ENCODE measurements at regions not wholly inside any gene's neighbourhood (a gene's known extent, or its start where the extent isn't known, plus 50 kb on each side); places are given as distances from the start of the nearest gene placed in this dataset.

DNA sequence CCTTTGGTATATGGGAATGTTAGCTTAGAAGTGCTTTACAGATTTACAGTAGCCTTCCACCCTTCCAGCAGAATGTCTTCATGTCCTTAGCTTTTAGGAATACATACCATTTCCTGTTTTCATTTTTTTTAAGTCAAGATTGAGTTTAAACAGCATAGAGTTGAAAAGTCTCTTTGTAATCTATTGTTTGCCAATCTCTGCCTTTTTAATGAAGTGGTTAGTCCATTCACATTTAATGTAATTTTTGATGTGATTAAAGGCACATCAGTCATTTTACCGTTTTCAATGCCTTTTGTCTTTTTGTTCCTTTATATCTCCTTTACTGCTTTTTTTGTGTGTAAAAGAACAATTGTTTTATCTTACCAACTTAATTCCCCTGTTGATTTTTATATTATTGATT is 233.4 kb upstream of the SMIM21 start:
- intact Hi-C loops (cut with micrococcal nuclease): no loop called here
- no peak overlapping the region for H3K4me3 Mint-ChIP-seq
- H3K79me2 ChIP-seq (ENCODE audit: insufficient read depth, low read length): no peaks in the 10 kb centered on the region
- H3K27me3 ChIP-seq (ENCODE audit: control insufficient read depth in 2 of 2, insufficient read depth in 2 of 2, low read length in 2 of 2): no peaks in the 10 kb centered on the region
- no peak for DNase-seq
- H3K4me2 ChIP-seq (replicated peaks; ENCODE audit: extremely low read depth, low read length, poor library complexity, severe bottlenecking): no peak overlapping the region
- no peaks in the 10 kb centered on the region for H4K20me1 ChIP-seq (ENCODE audit: insufficient read depth, low read length)
- no peaks in the 10 kb centered on the region for H3K36me3 Mint-ChIP-seq
- no peak overlapping the region for H3K27ac Mint-ChIP-seq
- no peaks in the 10 kb centered on the region for H3K4me1 ChIP-seq (ENCODE audit: control insufficient read depth in 1 of 2, insufficient read depth in 2 of 2, low read length in 2 of 2)
- H3K4me3 ChIP-seq (replicated peaks in 1 of 3; ENCODE audit: low read depth in 2 of 3, low read length in 3 of 3): no peak overlapping the region
- peaks cover 5 to 6% of the 10 kb centered on the region in 2 donors for H3K9me3 ChIP-seq (replicated peaks in 1 of 2; ENCODE audit: control insufficient read depth in 1 of 2, insufficient read depth in 1 of 2, low read length in 2 of 2)
- WGBS (ENCODE audit: insufficient coverage): no CpG with 5 or more reads among the region's 1 CpG
- H3K9me3 Mint-ChIP-seq: peaks cover 4 to 15% (median 6%) of the 10 kb centered on the region in 7 donors
- no peak overlapping the region for H2AFZ ChIP-seq (ENCODE audit: insufficient read depth, low read depth, low read length, poor library complexity, severe bottlenecking)
- peaks cover 5% of the 10 kb centered on the region for H3K4me1 Mint-ChIP-seq
- H3K27ac ChIP-seq (ENCODE audit: low read depth in 1 of 2, low read length in 2 of 2): no peak overlapping the region
- TF ChIP-seq, protein P1, sequence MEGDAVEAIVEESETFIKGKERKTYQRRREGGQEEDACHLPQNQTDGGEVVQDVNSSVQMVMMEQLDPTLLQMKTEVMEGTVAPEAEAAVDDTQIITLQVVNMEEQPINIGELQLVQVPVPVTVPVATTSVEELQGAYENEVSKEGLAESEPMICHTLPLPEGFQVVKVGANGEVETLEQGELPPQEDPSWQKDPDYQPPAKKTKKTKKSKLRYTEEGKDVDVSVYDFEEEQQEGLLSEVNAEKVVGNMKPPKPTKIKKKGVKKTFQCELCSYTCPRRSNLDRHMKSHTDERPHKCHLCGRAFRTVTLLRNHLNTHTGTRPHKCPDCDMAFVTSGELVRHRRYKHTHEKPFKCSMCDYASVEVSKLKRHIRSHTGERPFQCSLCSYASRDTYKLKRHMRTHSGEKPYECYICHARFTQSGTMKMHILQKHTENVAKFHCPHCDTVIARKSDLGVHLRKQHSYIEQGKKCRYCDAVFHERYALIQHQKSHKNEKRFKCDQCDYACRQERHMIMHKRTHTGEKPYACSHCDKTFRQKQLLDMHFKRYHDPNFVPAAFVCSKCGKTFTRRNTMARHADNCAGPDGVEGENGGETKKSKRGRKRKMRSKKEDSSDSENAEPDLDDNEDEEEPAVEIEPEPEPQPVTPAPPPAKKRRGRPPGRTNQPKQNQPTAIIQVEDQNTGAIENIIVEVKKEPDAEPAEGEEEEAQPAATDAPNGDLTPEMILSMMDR (IDR thresholded peaks at IDR 0.05): no peak
- H3K27me3 Mint-ChIP-seq (ENCODE audit: low read depth in 3 of 3): no peaks in the 10 kb centered on the region
- no peaks in the 10 kb centered on the region for H3K36me3 ChIP-seq (replicated peaks in 1 of 2; ENCODE audit: control insufficient read depth in 1 of 2, insufficient read depth in 2 of 2, low read length in 2 of 2)
- H3K9ac ChIP-seq (ENCODE audit: insufficient read depth, low read length, poor library complexity, severe bottlenecking): no peak overlapping the region

DNA sequence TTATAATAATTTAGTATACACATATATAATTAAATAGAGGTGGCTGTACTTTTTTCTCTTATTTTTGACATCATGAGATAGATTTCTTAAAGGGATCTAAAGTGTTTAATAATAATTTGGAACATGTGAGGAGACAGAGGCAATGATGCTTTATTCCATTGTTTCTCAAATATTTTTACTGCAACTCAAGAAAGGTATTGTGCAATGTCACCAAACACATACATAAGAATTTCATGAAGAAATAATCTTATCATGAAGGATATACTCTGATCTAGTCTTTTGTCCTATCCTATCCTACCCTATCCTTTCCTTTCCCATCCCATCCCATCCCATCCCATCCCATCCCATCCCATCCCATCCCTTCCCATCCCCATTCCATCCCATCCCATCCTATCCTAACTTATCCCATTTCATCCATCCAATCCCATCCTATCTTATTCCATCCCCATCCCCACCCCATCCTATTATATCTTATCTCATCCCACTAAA is 232.1 kb upstream of the SMIM21 start:
- Mint-ChIP-seq H3K4me3 (no peak overlapping the region), H3K36me3 (no peaks in the 10 kb centered on the region), H3K27ac (no peak overlapping the region), H3K27me3 (ENCODE audit: low read depth in 3 of 3) (no peaks in the 10 kb centered on the region), H3K4me1 (peaks cover 5% of the 10 kb centered on the region), H3K9me3 (peaks cover 4 to 14% (median 6%) of the 10 kb centered on the region in 7 donors)
- H3K4me2 ChIP-seq (replicated peaks; ENCODE audit: extremely low read depth, low read length, poor library complexity, severe bottlenecking): no peak overlapping the region
- no peak overlapping the region for H3K9ac ChIP-seq (ENCODE audit: insufficient read depth, low read length, poor library complexity, severe bottlenecking)
- no peak overlapping the region for H3K27ac ChIP-seq (ENCODE audit: low read depth in 1 of 2, low read length in 2 of 2)
- H4K20me1 ChIP-seq (ENCODE audit: insufficient read depth, low read length): no peaks in the 10 kb centered on the region
- DNase-seq: no peak
- TF ChIP-seq, protein P1 (IDR thresholded peaks at IDR 0.05): no peak
- intact Hi-C loops (cut with micrococcal nuclease): no loop called here
- H3K9me3 ChIP-seq (replicated peaks in 1 of 2; ENCODE audit: control insufficient read depth in 1 of 2, insufficient read depth in 1 of 2, low read length in 2 of 2): peaks cover 5 to 6% of the 10 kb centered on the region in 2 donors
- no peaks in the 10 kb centered on the region for H3K4me1 ChIP-seq (ENCODE audit: control insufficient read depth in 1 of 2, insufficient read depth in 2 of 2, low read length in 2 of 2)
- no peak overlapping the region for H2AFZ ChIP-seq (ENCODE audit: insufficient read depth, low read depth, low read length, poor library complexity, severe bottlenecking)
- no peak overlapping the region for H3K4me3 ChIP-seq (replicated peaks in 1 of 3; ENCODE audit: low read depth in 2 of 3, low read length in 3 of 3)
- no peaks in the 10 kb centered on the region for H3K79me2 ChIP-seq (ENCODE audit: insufficient read depth, low read length)
- H3K27me3 ChIP-seq (ENCODE audit: control insufficient read depth in 2 of 2, insufficient read depth in 2 of 2, low read length in 2 of 2): no peaks in the 10 kb centered on the region
- H3K36me3 ChIP-seq (replicated peaks in 1 of 2; ENCODE audit: control insufficient read depth in 1 of 2, insufficient read depth in 2 of 2, low read length in 2 of 2): no peaks in the 10 kb centered on the region
